Gastrocnemius medialis (tissue), 4 donors: ENCODE measurements at regions not wholly inside any gene's neighbourhood (a gene's known extent, or its start where the extent isn't known, plus 50 kb on each side); places are given as distances from the start of the nearest gene placed in this dataset.

Experiments used
- ATAC-seq, 2 donors: fragments of 150-250 bp; one replicate each; pipeline ENCODE4 v1.9.1; 2016
- DNase-seq, 2 donors: peaks; one replicate each; pipeline ENCODE4 v3.0.0-alpha.2; 2019
- H3K27ac ChIP-seq, 4 donors: fragments of 200-600 bp; sonication (generic); 1 replicate in 1 of 4; 2 replicates in 3 of 4; pipeline ENCODE4 v1.5.1; 2016 to 2018; ENCODE audit warnings: mild to moderate bottlenecking in 2 of 4, moderate library complexity in 1 of 4
- H3K27me3 ChIP-seq, 3 donors: fragments of 200-600 bp; sonication (generic) in 2 of 3; 1 replicate in 1 of 3; 2 replicates in 2 of 3; pipeline versions ENCODE4 v1.5.1 to v1.6.0; 2016 to 2019; ENCODE audit warnings: mild to moderate bottlenecking in 1 of 3, moderate library complexity in 1 of 3
- H3K36me3 ChIP-seq, 2 donors: fragments of 200-600 bp; sonication (generic) in 1 of 2; one replicate each; pipeline ENCODE4 v1.5.1; 2017 to 2018
- H3K4me1 ChIP-seq, 2 donors: fragments of 200-600 bp; sonication (generic) in 1 of 2; one replicate each; pipeline ENCODE4 v1.5.1; 2016 to 2017; ENCODE audit warnings: mild to moderate bottlenecking in 2 of 2
- H3K4me3 ChIP-seq, 4 donors: fragments of 200-600 bp; sonication (generic) in 3 of 4; 1 replicate in 1 of 4; 2 replicates in 3 of 4; pipeline ENCODE4 v1.5.1; 2016 to 2019; ENCODE audit warnings: mild to moderate bottlenecking in 2 of 4
- H3K9me3 ChIP-seq, 3 donors: fragments of 200-600 bp; sonication (generic) in 2 of 3; 1 replicate in 1 of 3; 2 replicates in 2 of 3; pipeline ENCODE4 v1.5.1; 2016 to 2019
- CTCF ChIP-seq, 5 experiments: fragments of 450-650 bp in 3 of 5; fragments of 200-600 bp in 2 of 5; sonication (generic) in 2 of 5; IDR thresholded peaks in 4 of 5; conservative IDR thresholded peaks in 1 of 5; 1 replicate in 4 of 5; 2 replicates in 1 of 5; pipeline ENCODE4 v1.5.1; 2016 to 2019; ENCODE audit warnings: antibody characterized with exemption in 5 of 5, mild to moderate bottlenecking in 3 of 5, moderate library complexity in 3 of 5
- POLR2A ChIP-seq, 2 donors: fragments of 450-650 bp; IDR thresholded peaks; one replicate each; pipeline ENCODE4 v1.6.1; 2017; ENCODE audit warnings: antibody characterized with exemption in 2 of 2, mild to moderate bottlenecking in 2 of 2, moderate library complexity in 2 of 2
- in situ Hi-C, 4 donors: fragments of 200-750 bp; cut with MboI; loops; one replicate each; pipeline versions ENCODE4 v1.15.0 to v1.8.0; 2017; ENCODE audit warnings: low sequenced_read_pairs in 4 of 4
- intact Hi-C: fragments of 100-400 bp; cut with DNase I; formaldehyde crosslinking; loops from one replicate; pipeline ENCODE4 v1.15.1; 2023; ENCODE audit warnings: low total_unique reads

GRCh38 chrX:87808576-87809243, 291.1 kb downstream of the KLHL4 start:
- TF ChIP-seq CTCF (IDR thresholded peaks at IDR 0.05 in 4 of 5, conservative IDR thresholded peaks at IDR 0.05 in 1 of 5) (no peak), POLR2A (IDR thresholded peaks at IDR 0.05) (no peak)
- intact Hi-C loops (no loop called here), in situ Hi-C loops (no loop called here)
- Histone ChIP-seq H3K27me3 (peaks cover 0 to 2% (median 0%) of the 10 kb centered on the region in 3 donors), H3K9me3 (no peaks in the 10 kb centered on the region), H3K36me3 (no peaks in the 10 kb centered on the region), H3K27ac (no peak overlapping the region), H3K4me3 (no peak overlapping the region), H3K4me1 (no peaks in the 10 kb centered on the region)
- ATAC-seq (no peak), DNase-seq (no peak)

- Histone ChIP-seq H3K4me1 (no peaks in the 10 kb centered on the region), H3K27ac (no peak overlapping the region), H3K36me3 (no peaks in the 10 kb centered on the region), H3K9me3 (no peaks in the 10 kb centered on the region), H3K4me3 (no peak overlapping the region), H3K27me3 (no peaks in the 10 kb centered on the region)
- intact Hi-C loops (no loop called here), in situ Hi-C loops (no loop called here)
- no peak for ATAC-seq
- no peak for DNase-seq
- TF ChIP-seq POLR2A (IDR thresholded peaks at IDR 0.05): no peak
These were observed 296.0 kb downstream of the KLHL4 start for GRCh38 chrX:87813566-87813965.

GRCh38 chrX:87846956-87847355, 329.4 kb downstream of the KLHL4 start:
- no peaks in the 10 kb centered on the region for H3K4me1 ChIP-seq
- H3K9me3 ChIP-seq: no peaks in the 10 kb centered on the region
- ATAC-seq (no peak), DNase-seq (no peak)
- intact Hi-C loops (no loop called here), in situ Hi-C loops (no loop called here)
- H3K4me3 ChIP-seq: no peak overlapping the region
- no peak overlapping the region for H3K27ac ChIP-seq
- no peaks in the 10 kb centered on the region for H3K36me3 ChIP-seq
- no peak for TF ChIP-seq POLR2A (IDR thresholded peaks at IDR 0.05)
- TF ChIP-seq CTCF (IDR thresholded peaks at IDR 0.05 in 4 of 5, conservative IDR thresholded peaks at IDR 0.05 in 1 of 5): no peak
- no peaks in the 10 kb centered on the region for H3K27me3 ChIP-seq

GRCh38 chrX:87873347-87873941, 355.8 kb downstream of the KLHL4 start:
- no peak for ATAC-seq
- H3K9me3 ChIP-seq: no peaks in the 10 kb centered on the region
- TF ChIP-seq POLR2A (IDR thresholded peaks at IDR 0.05) (no peak), CTCF (IDR thresholded peaks at IDR 0.05 in 4 of 5, conservative IDR thresholded peaks at IDR 0.05 in 1 of 5) (no peak)
- no peak overlapping the region for H3K4me3 ChIP-seq
- no peaks in the 10 kb centered on the region for H3K36me3 ChIP-seq
- no peak overlapping the region for H3K27ac ChIP-seq
- no peaks in the 10 kb centered on the region for H3K27me3 ChIP-seq
- in situ Hi-C loops (loop anchor here in 1 of 4 donors (25.0 kb wide), 1 partner anchor 111 kb away; no protein-coding TSS in a partner anchor), intact Hi-C loops (no loop called here)
- no peaks in the 10 kb centered on the region for H3K4me1 ChIP-seq
- DNase-seq: no peak

- in situ Hi-C loops (loop anchor here in 1 of 4 donors (25.0 kb wide), 1 partner anchor 112 kb away; no protein-coding TSS in a partner anchor), intact Hi-C loops (no loop called here)
- ATAC-seq: no peak
These were observed 356.4 kb downstream of the KLHL4 start for GRCh38 chrX:87874043-87874442.

More at GRCh38 chrX:87874043-87874442, 356.4 kb downstream of the KLHL4 start:
- Histone ChIP-seq H3K9me3 (no peaks in the 10 kb centered on the region), H3K4me1 (no peaks in the 10 kb centered on the region), H3K27ac (no peak overlapping the region), H3K4me3 (no peak overlapping the region), H3K27me3 (no peaks in the 10 kb centered on the region), H3K36me3 (no peaks in the 10 kb centered on the region)
- no peak for TF ChIP-seq POLR2A (IDR thresholded peaks at IDR 0.05)
- no peak for TF ChIP-seq CTCF (IDR thresholded peaks at IDR 0.05 in 4 of 5, conservative IDR thresholded peaks at IDR 0.05 in 1 of 5)
- DNase-seq: no peak
